ENCODE measurements at regions not wholly inside any gene's neighbourhood (a gene's known extent, or its start where the extent isn't known, plus 50 kb on each side); places are given as distances from the start of the nearest gene placed in this dataset.

- H3K27me3 ChIP-seq = peaks cover 0 to 36% (median 2%) of the 10 kb centered on the region in 9 donors
- H3K9me3 ChIP-seq = no peaks in the 10 kb centered on the region
- no peaks in the 10 kb centered on the region for H3K36me3 ChIP-seq
- intact Hi-C loops (cut with DNase I) = no loop called here
- no peaks in the 10 kb centered on the region for H3K4me1 ChIP-seq
- WGBS, 4 donors = 72 to 80% (median 78%) methylated on average over 2 of the region's 2 CpGs
- DNase-seq = no peak
- H3K27ac ChIP-seq = no peak overlapping the region
- no peak overlapping the region for H3K4me3 ChIP-seq
- ATAC-seq = no peak
- TF ChIP-seq, protein P1, sequence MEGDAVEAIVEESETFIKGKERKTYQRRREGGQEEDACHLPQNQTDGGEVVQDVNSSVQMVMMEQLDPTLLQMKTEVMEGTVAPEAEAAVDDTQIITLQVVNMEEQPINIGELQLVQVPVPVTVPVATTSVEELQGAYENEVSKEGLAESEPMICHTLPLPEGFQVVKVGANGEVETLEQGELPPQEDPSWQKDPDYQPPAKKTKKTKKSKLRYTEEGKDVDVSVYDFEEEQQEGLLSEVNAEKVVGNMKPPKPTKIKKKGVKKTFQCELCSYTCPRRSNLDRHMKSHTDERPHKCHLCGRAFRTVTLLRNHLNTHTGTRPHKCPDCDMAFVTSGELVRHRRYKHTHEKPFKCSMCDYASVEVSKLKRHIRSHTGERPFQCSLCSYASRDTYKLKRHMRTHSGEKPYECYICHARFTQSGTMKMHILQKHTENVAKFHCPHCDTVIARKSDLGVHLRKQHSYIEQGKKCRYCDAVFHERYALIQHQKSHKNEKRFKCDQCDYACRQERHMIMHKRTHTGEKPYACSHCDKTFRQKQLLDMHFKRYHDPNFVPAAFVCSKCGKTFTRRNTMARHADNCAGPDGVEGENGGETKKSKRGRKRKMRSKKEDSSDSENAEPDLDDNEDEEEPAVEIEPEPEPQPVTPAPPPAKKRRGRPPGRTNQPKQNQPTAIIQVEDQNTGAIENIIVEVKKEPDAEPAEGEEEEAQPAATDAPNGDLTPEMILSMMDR (IDR thresholded peaks at IDR 0.05) = no peak
- no peak for TF ChIP-seq POLR2A (IDR thresholded peaks at IDR 0.05)
These were observed 354.0 kb upstream of the CCL2 start for GRCh38 chr17:33901085-33901484.

DNA sequence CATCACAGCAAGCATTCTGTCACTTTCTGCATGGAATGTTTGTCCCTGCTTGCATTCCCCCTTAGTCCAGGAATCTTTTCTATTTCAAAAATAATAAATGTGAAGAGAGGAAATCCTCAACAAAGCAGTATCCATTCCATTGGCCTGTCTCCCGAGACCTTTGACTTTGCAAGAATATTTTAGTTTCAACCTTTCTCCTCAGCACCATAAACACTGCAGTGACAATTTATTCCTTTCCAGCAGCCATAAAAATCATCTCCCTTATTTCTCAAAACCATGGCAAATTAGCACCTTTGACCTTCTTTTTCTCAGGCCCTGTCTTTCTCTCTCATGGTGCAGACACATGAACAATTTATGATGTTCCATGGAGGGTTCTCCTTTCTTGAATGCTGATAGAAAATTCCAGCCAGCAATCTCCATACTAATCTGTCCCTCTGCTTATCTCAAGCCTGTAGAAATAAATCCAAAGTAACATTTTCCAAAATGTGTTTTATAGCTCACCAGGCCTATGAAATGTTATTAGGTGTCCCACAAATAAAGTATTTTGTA lies 352.1 kb upstream of the CCL2 start:
- no peak overlapping the region for H3K27ac ChIP-seq
- H3K4me1 ChIP-seq = no peaks in the 10 kb centered on the region
- H3K9me3 ChIP-seq = no peaks in the 10 kb centered on the region
- TF ChIP-seq, protein P1 (IDR thresholded peaks at IDR 0.05) = no peak
- TF ChIP-seq POLR2A (IDR thresholded peaks at IDR 0.05) = no peak
- H3K36me3 ChIP-seq = no peaks in the 10 kb centered on the region
- intact Hi-C loops (cut with DNase I) = no loop called here
- no peak overlapping the region for H3K4me3 ChIP-seq
- peaks cover 0 to 32% (median 2%) of the 10 kb centered on the region in 9 donors for H3K27me3 ChIP-seq
- 75 to 80% (median 79%) methylated on average over 1 of the region's 1 CpG for WGBS, 4 donors
- no peak for DNase-seq
- no peak for ATAC-seq

- no peak for ATAC-seq
- Histone ChIP-seq H3K9me3 (no peaks in the 10 kb centered on the region), H3K27ac (no peak overlapping the region), H3K4me1 (no peaks in the 10 kb centered on the region), H3K4me3 (no peak overlapping the region), H3K36me3 (no peaks in the 10 kb centered on the region), H3K27me3 (peaks cover 0 to 26% (median 0%) of the 10 kb centered on the region in 9 donors)
- TF ChIP-seq, protein P1 (IDR thresholded peaks at IDR 0.05) = no peak
- no peak for TF ChIP-seq POLR2A (IDR thresholded peaks at IDR 0.05)
- intact Hi-C loops (cut with DNase I) = no loop called here
- 65 to 69% (median 68%) methylated on average over 4 of the region's 4 CpGs for WGBS, 4 donors
- no peak for DNase-seq
These were observed 350.6 kb upstream of the CCL2 start for GRCh38 chr17:33904476-33904875.

- no peaks in the 10 kb centered on the region for H3K4me1 ChIP-seq
- H3K36me3 ChIP-seq = no peaks in the 10 kb centered on the region
- H3K9me3 ChIP-seq = no peaks in the 10 kb centered on the region
- intact Hi-C loops (cut with DNase I) = no loop called here
- DNase-seq (no peak), ATAC-seq (no peak)
- H3K27ac ChIP-seq = no peak overlapping the region
- peaks cover 0 to 19% (median 2%) of the 10 kb centered on the region in 9 donors for H3K27me3 ChIP-seq
- no peak overlapping the region for H3K4me3 ChIP-seq
- TF ChIP-seq, protein P1 (IDR thresholded peaks at IDR 0.05) = no peak
- no peak for TF ChIP-seq POLR2A (IDR thresholded peaks at IDR 0.05)
- WGBS, 4 donors = 35 to 48% (median 42%) methylated on average over 3 of the region's 3 CpGs
These were observed 349.7 kb upstream of the CCL2 start for GRCh38 chr17:33905338-33905800.

All from heart left ventricle (tissue), 16 donors.